ENCODE measurements at regions not wholly inside any gene's neighbourhood (a gene's known extent, or its start where the extent isn't known, plus 50 kb on each side); places are given as distances from the start of the nearest gene placed in this dataset.

GRCh38 chr17:5699814-5700213 is 115.5 kb upstream of the NLRP1 start:
- TF ChIP-seq CTCF (conservative IDR thresholded peaks at IDR 0.05; ENCODE audit: low read depth in 2 of 2) (no peak), EZH2 (IDR thresholded peaks at IDR 0.05; ENCODE audit: low read depth, unreplicated experiment) (no peak), POLR2AphosphoS5 (IDR thresholded peaks at IDR 0.05; ENCODE audit: low read depth) (no peak), ZNF462 (CRISPR knock-in tag; IDR thresholded peaks at IDR 0.05) (no peak), EZH2phosphoT487 (IDR thresholded peaks at IDR 0.05; ENCODE audit: unreplicated experiment) (no peak), REST (IDR thresholded peaks at IDR 0.05; ENCODE audit: unreplicated experiment) (no peak), CREB1 (CRISPR knock-in tag; IDR thresholded peaks at IDR 0.05; ENCODE audit: low read depth) (no peak)
- TF ChIP-seq, protein P1, sequence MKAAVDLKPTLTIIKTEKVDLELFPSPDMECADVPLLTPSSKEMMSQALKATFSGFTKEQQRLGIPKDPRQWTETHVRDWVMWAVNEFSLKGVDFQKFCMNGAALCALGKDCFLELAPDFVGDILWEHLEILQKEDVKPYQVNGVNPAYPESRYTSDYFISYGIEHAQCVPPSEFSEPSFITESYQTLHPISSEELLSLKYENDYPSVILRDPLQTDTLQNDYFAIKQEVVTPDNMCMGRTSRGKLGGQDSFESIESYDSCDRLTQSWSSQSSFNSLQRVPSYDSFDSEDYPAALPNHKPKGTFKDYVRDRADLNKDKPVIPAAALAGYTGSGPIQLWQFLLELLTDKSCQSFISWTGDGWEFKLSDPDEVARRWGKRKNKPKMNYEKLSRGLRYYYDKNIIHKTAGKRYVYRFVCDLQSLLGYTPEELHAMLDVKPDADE (IDR thresholded peaks at IDR 0.05), result no peak
